HCT116 (cell line): ENCODE measurements at regions not wholly inside any gene's neighbourhood (a gene's known extent, or its start where the extent isn't known, plus 50 kb on each side); places are given as distances from the start of the nearest gene placed in this dataset.

Source experiments
- ATAC-seq: fragments of 200-7000 bp; cut with Tn5 transposase; 2 replicates; pipeline ENCODE4 v1.9.1; 2020; ENCODE audit warnings: mild to moderate bottlenecking, moderate library complexity
- BruUV-seq: library from RNA; stranded (reverse); fragments of 400-500 nt; replicated peaks from 2 replicates; lab custom pipeline; 2021; lab: Mats Ljungman, UMichigan
- CTCF ChIA-PET: fragments of 300-600 bp; sonication (Branson Sonifier 250); formaldehyde crosslinking; loops from one replicate; lab custom pipeline; 2021; ENCODE audit warnings: antibody characterized with exemption; lab: Charles Lee
- POLR2A ChIA-PET: fragments of 300-600, 350-600 bp; sonication (Branson Sonifier 250); formaldehyde crosslinking; loops from one replicate; lab custom pipeline; 2021; ENCODE audit warnings: antibody characterized with exemption; lab: Charles Lee
- RAD21 ChIA-PET, 2 experiments: fragments of 300-600 bp; sonication (Branson Sonifier 250); formaldehyde crosslinking; loops; one replicate each; lab custom pipeline; 2023; ENCODE audit warnings: low total read pairs in 2 of 2; ENCODE audit not compliant: uncharacterized antibody in 2 of 2, unreplicated experiment in 2 of 2, low non-redundant PET in 1 of 2; lab: Charles Lee
- DNase-seq: peaks from one replicate; pipeline ENCODE4 v3.0.0-alpha.2; 2010; ENCODE audit warnings: low read depth, low spot score
- H2AFZ ChIP-seq: fragments of 200-600 bp; shearing (Covaris generic), sonication (generic); 2 replicates; pipeline ENCODE4 v1.6.1; 2017; ENCODE audit warnings: low read depth, mixed run types, mixed read lengths, antibody characterized with exemption, low read length; ENCODE audit not compliant: poor library complexity, severe bottlenecking
- H3K27ac ChIP-seq: 2 replicates; pipeline ENCODE4 v1.5.1; 2012; ENCODE audit warnings: low read depth, low read length
- H3K27me3 ChIP-seq: fragments of 200-600 bp; sonication (generic); 2 replicates; pipeline ENCODE4 v1.6.1; 2016; ENCODE audit warnings: mixed run types, low read length, mixed read lengths; ENCODE audit not compliant: insufficient read depth
- H3K36me3 ChIP-seq, 2 experiments: fragments of 200-500 bp in 1 of 2; fragments of 200-600 bp in 1 of 2; sonication (Bioruptor generic) in 1 of 2; sonication (generic) in 1 of 2; 2 replicates each; pipeline versions ENCODE4 v1.5.1 to v1.6.1; 2014 to 2016; ENCODE audit warnings: low read length in 2 of 2, inconsistent platforms in 1 of 2, mixed read lengths in 1 of 2, mixed run types in 1 of 2; ENCODE audit not compliant: insufficient read depth in 2 of 2, control insufficient read depth in 1 of 2
- H3K4me1 ChIP-seq, 2 experiments: fragments of 200-600 bp in 1 of 2; sonication (generic) in 1 of 2; 2 replicates each; pipeline versions ENCODE4 v1.5.1 to v1.6.1; 2012 to 2017; ENCODE audit warnings: low read length in 2 of 2, inconsistent platforms in 1 of 2, mild to moderate bottlenecking in 1 of 2, mixed read lengths in 1 of 2, mixed run types in 1 of 2, moderate library complexity in 1 of 2; ENCODE audit not compliant: insufficient read depth in 2 of 2, control insufficient read depth in 1 of 2
- H3K4me2 ChIP-seq: fragments of 200-600 bp; sonication (generic); 2 replicates; pipeline ENCODE4 v1.6.1; 2017; ENCODE audit warnings: mixed run types, low read length, mixed read lengths
- H3K4me3 ChIP-seq, 2 experiments: fragments of 200-600 bp in 1 of 2; sonication (generic) in 1 of 2; replicated peaks in 1 of 2; 2 replicates each; pipeline ENCODE4 v1.5.1; 2011 to 2016; ENCODE audit warnings: low read length in 2 of 2, control low read depth in 1 of 2, low read depth in 1 of 2, mild to moderate bottlenecking in 1 of 2, mixed read lengths in 1 of 2, mixed run types in 1 of 2
- H3K79me2 ChIP-seq: fragments of 200-600 bp; sonication (generic); 2 replicates; pipeline ENCODE4 v1.6.1; 2017; ENCODE audit warnings: mild to moderate bottlenecking, mixed run types, low read length, moderate library complexity, mixed read lengths; ENCODE audit not compliant: insufficient read depth
- H3K9ac ChIP-seq: fragments of 200-600 bp; sonication (generic); 2 replicates; pipeline ENCODE4 v1.6.1; 2016; ENCODE audit warnings: low read length, mixed read lengths
- H3K9me2 ChIP-seq: fragments of 200-600 bp; sonication (generic), shearing (Covaris generic); 2 replicates; pipeline ENCODE4 v1.6.1; 2017; ENCODE audit warnings: mixed run types, mild to moderate bottlenecking, moderate library complexity; ENCODE audit not compliant: insufficient read depth
- H3K9me3 ChIP-seq, 2 experiments: fragments of 200-500 bp in 1 of 2; fragments of 200-600 bp in 1 of 2; sonication (Bioruptor generic) in 1 of 2; sonication (generic) in 1 of 2; 2 replicates each; pipeline ENCODE4 v1.6.1; 2014 to 2017; ENCODE audit warnings: low read length in 2 of 2, mixed read lengths in 2 of 2, inconsistent platforms in 1 of 2, low read depth in 1 of 2, mild to moderate bottlenecking in 1 of 2, mixed run types in 1 of 2, moderate library complexity in 1 of 2; ENCODE audit not compliant: control insufficient read depth in 1 of 2, insufficient read depth in 1 of 2
- H4K20me1 ChIP-seq: fragments of 200-600 bp; sonication (generic), shearing (Covaris generic); 2 replicates; pipeline ENCODE4 v1.6.1; 2017; ENCODE audit warnings: mixed run types, mild to moderate bottlenecking, moderate library complexity; ENCODE audit not compliant: insufficient read depth
- ATF3 ChIP-seq: IDR thresholded peaks from 2 replicates; pipeline ENCODE4 v1.6.1; 2012
- CEBPB ChIP-seq: IDR thresholded peaks from 2 replicates; pipeline ENCODE4 v1.6.1; 2012; ENCODE audit warnings: low read depth
- CTCF ChIP-seq, 3 experiments: fragments of 200-600 bp in 1 of 3; sonication (generic) in 1 of 3; IDR thresholded peaks in 2 of 3; conservative IDR thresholded peaks in 1 of 3; 2 replicates each; pipeline ENCODE4 v1.5.1; 2012 to 2017; ENCODE audit warnings: low read depth in 2 of 3, low read length in 2 of 3, antibody characterized with exemption in 1 of 3, borderline replicate concordance in 1 of 3, control low read depth in 1 of 3, mild to moderate bottlenecking in 1 of 3, mixed read lengths in 1 of 3, mixed run types in 1 of 3, moderate library complexity in 1 of 3; ENCODE audit not compliant: insufficient read depth in 1 of 3
- ELF1 ChIP-seq: IDR thresholded peaks from 2 replicates; pipeline ENCODE4 v1.6.1; 2012; ENCODE audit warnings: low read depth, borderline replicate concordance
- EZH2phosphoT487 ChIP-seq: fragments of 200-600 bp; IDR thresholded peaks from 2 replicates; pipeline ENCODE4 v1.6.1; 2018; ENCODE audit warnings: antibody characterized with exemption, borderline replicate concordance
- RAD21 ChIP-seq: IDR thresholded peaks from 2 replicates; pipeline ENCODE4 v1.6.1; 2012; ENCODE audit warnings: low read depth, mild to moderate bottlenecking
- REST ChIP-seq: IDR thresholded peaks from 2 replicates; pipeline ENCODE4 v1.6.1; 2012; ENCODE audit warnings: low read depth
- SRF ChIP-seq: IDR thresholded peaks from 2 replicates; pipeline ENCODE4 v1.6.1; 2012; ENCODE audit warnings: low read depth
- YY1 ChIP-seq: IDR thresholded peaks from 2 replicates; pipeline ENCODE4 v1.6.1; 2011; ENCODE audit warnings: low read length, low read depth, moderate library complexity, mild to moderate bottlenecking; ENCODE audit not compliant: insufficient replicate concordance; ENCODE audit errors: extremely low read depth
- ZFX ChIP-seq: fragments of 450-650 bp; IDR thresholded peaks from 2 replicates; pipeline ENCODE4 v1.6.1; 2017
- intact Hi-C: fragments of 100-400 bp; cut with micrococcal nuclease; formaldehyde crosslinking; loops from 2 replicates; pipeline ENCODE4 v1.10.0; 2022

- Histone ChIP-seq H3K4me1 (peaks cover 0 to 15% of the 10 kb centered on the region in 2 experiments; a peak in 2 of 4 replicates), H2AFZ (no peak overlapping the region), H3K27ac (no peak overlapping the region), H3K9ac (no peak overlapping the region), H3K9me2 (no peaks in the 10 kb centered on the region), H3K4me2 (peak overlapping the region; percentile 47), H3K79me2 (no peaks in the 10 kb centered on the region), H3K9me3 (no peaks in the 10 kb centered on the region), H3K27me3 (no peaks in the 10 kb centered on the region), H3K4me3 (no peak overlapping the region), H4K20me1 (no peaks in the 10 kb centered on the region), H3K36me3 (no peaks in the 10 kb centered on the region)
- no peak for DNase-seq
- no peak for ATAC-seq
- BruUV-seq = no TSS peak
- ChIA-PET POLR2A (no interaction called here), RAD21 (no interaction called here), CTCF (no interaction called here)
- TF ChIP-seq EZH2phosphoT487 (no peak), ZFX (no peak), RAD21 (no peak), CTCF (IDR thresholded peaks at IDR 0.05 in 2 of 3, conservative IDR thresholded peaks at IDR 0.05 in 1 of 3; ENCODE audit: borderline replicate concordance in 1 of 3, insufficient read depth in 1 of 3, low read depth in 2 of 3, low read length in 2 of 3) (no peak)
- intact Hi-C loops = no loop called here
These were observed 94.8 kb upstream of the USP24 start for GRCh38 chr1:55309786-55310504.

GRCh38 chr1:55309053-55309452 is 93.9 kb upstream of the USP24 start:
- POLR2A ChIA-PET = no interaction called here
- ATAC-seq (no peak), DNase-seq (no peak)
- H4K20me1 ChIP-seq = no peaks in the 10 kb centered on the region
- H3K27ac ChIP-seq = no peak overlapping the region
- CTCF ChIA-PET = interaction anchor here (0.6 kb wide), 1 partner anchor 367 kb away, joined by 3 read pairs; no protein-coding TSS in a partner anchor
- BruUV-seq = no TSS peak
- no peaks in the 10 kb centered on the region for H3K9me3 ChIP-seq
- intact Hi-C loops = no loop called here
- H3K4me2 ChIP-seq = no peak overlapping the region
- no peaks in the 10 kb centered on the region for H3K36me3 ChIP-seq
- H3K4me3 ChIP-seq = no peak overlapping the region
- RAD21 ChIA-PET = no interaction called here
- H3K9ac ChIP-seq = no peak overlapping the region
- no peaks in the 10 kb centered on the region for H3K9me2 ChIP-seq
- peaks cover 0 to 15% of the 10 kb centered on the region in 2 experiments; a peak in 2 of 4 replicates for H3K4me1 ChIP-seq
- no peak overlapping the region for H2AFZ ChIP-seq
- H3K79me2 ChIP-seq = no peaks in the 10 kb centered on the region
- no peaks in the 10 kb centered on the region for H3K27me3 ChIP-seq
- TF ChIP-seq SRF = no peak
- no peak for TF ChIP-seq ELF1
- no peak for TF ChIP-seq CEBPB
- no peak for TF ChIP-seq ZFX
- no peak for TF ChIP-seq CTCF (IDR thresholded peaks at IDR 0.05 in 2 of 3, conservative IDR thresholded peaks at IDR 0.05 in 1 of 3; ENCODE audit: borderline replicate concordance in 1 of 3, insufficient read depth in 1 of 3, low read depth in 2 of 3, low read length in 2 of 3)
- TF ChIP-seq ATF3 = no peak
- TF ChIP-seq YY1 = no peak
- no peak for TF ChIP-seq REST
